GM18951 (cell line): ENCODE measurements at regions not wholly inside any gene's neighbourhood (a gene's known extent, or its start where the extent isn't known, plus 50 kb on each side); places are given as distances from the start of the nearest gene placed in this dataset.

Experiments used
- POLR2A ChIP-seq: IDR thresholded peaks from 4 replicates; pipeline ENCODE4 v1.6.1; 2011; ENCODE audit warnings: mild to moderate bottlenecking; ENCODE audit not compliant: insufficient read length, insufficient read depth; ENCODE audit errors: extremely low read depth
- in situ Hi-C: fragments of 300-500 bp; cut with MboI; formaldehyde crosslinking; loops from one replicate; pipeline ENCODE4 v1.12.0; 2022; ENCODE audit warnings: low sequenced_read_pairs, mixed read lengths, inconsistent platforms; ENCODE audit not compliant: unreplicated experiment

DNA sequence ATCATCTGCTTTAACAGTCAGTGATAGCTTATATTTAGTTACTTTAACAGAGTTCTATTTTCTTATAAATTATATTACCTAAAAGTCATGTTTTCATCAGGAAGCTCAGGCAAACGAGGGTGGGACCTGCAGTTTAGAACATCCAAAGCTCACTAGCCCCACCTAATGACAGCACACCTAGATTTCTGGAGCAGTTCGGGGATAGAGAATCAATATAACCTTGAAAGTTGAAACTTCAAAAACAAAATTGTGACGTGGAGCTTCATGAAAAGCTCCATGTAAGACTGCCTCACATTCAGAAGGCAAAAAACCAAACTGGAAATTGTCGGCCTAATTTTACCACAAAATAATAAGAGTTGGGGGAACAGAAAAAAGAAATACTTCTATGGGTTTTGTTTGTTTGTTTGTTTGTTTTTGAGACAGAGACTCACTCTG, 185.9 kb upstream of the CCDC150 start:
- no peak for TF ChIP-seq POLR2A
- in situ Hi-C loops: loop anchor here (25.0 kb wide), 1 partner anchor 166 kb away; no protein-coding TSS in a partner anchor

DNA sequence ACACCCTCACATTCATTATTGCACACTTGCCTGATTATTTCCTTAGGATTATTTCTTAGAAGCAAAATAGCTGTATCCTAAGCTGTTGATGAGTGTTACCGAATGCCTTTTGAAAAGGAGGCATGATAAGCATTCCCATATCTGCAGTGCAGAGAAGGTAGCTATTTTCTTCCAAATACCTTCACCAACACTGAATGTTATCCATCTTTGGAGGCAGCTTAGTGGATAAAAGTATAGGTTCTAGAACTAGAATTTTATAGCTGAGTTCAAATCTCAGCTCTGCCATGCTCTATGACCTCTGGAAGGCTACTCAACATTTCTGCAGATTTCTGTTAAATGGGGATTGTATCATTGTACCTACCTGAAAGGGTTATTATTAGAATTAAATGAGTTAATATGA, 185.0 kb upstream of the CCDC150 start:
- in situ Hi-C loops: loop anchor here (25.0 kb wide), 1 partner anchor 167 kb away; no protein-coding TSS in a partner anchor
- TF ChIP-seq POLR2A: no peak

DNA sequence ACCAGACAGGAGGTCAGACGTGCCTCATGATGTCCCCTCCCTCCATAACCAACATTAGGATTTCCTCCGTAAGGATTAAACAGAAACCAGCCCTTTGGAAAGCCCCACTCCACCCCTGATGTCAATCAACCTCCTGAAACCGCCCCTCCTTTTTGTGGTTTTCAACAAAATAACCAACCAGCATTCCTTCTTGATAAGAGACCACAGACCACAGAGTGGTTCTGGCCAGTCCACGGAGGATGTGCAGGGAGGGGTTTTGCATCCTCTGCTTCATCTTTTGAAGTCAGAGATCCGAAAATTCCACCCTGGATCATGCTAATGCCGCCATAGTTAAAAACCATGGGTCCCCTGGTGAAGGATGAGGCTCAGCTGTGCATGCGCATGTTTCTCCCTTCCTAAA, 180.0 kb upstream of the CCDC150 start:
- no peak for TF ChIP-seq POLR2A
- in situ Hi-C loops: loop anchor here (25.0 kb wide), 1 partner anchor 172 kb away; no protein-coding TSS in a partner anchor

DNA sequence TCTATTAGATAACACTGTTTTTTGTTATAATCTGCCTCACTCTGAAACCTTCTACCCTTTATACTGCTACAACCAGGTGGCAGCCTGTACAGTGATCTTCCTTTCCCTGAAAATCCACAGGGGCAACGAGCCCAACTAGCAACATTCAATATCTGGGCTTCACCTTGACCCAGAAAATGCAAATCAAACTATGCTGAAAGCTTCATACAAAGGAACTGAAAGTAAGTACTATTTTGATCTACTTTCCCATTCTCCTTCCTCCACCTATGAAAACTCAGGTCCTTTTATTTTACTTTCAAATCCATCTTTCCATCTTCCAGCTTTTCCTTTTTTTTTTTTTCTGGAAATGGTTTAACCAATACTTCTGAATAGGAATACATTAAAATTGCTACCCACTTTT, 175.8 kb upstream of the CCDC150 start:
- in situ Hi-C loops: loop anchor here (25.0 kb wide), 1 partner anchor 176 kb away; no protein-coding TSS in a partner anchor
- no peak for TF ChIP-seq POLR2A

DNA sequence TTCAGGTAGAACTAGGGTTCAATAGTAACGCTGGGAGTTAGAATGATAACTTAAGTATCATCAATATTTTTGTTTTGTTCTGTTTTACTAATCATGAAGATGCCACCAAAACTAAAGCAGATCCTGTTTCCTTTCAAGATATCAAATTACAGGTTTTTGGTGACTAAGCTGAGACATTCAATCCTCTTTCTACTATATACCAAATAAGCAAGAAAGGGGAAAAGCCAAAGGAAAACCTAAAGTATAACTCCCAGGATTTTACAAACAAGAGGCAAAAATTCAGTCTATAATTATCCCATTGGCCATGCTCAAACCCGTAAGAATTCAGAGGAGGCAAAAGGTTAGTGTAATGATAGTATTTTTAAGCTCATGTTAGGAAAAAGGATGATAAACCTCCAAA, 175.2 kb upstream of the CCDC150 start:
- no peak for TF ChIP-seq POLR2A
- in situ Hi-C loops: loop anchor here (25.0 kb wide), 1 partner anchor 177 kb away; no protein-coding TSS in a partner anchor

DNA sequence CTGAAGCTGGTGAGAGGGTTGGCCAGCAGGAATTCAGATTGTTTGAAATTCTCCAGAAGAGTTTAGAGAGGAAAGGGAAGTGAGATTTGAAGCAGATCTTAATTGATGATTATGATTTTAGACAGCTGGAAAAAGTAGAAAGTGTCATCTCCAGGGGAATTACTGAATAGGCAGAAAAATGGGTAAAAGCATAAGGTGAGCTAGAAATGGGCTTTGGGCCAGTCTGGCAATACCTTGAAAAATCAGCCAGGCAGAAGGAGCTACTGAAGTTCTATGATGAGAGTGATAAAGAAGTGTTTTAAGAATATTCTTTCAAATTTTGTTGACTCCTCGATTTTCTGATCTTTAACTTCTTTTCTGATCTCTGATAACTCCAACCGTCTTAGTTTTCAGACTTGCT, 172.9 kb upstream of the CCDC150 start:
- in situ Hi-C loops: loop anchor here (25.0 kb wide), 1 partner anchor 179 kb away; no protein-coding TSS in a partner anchor

DNA sequence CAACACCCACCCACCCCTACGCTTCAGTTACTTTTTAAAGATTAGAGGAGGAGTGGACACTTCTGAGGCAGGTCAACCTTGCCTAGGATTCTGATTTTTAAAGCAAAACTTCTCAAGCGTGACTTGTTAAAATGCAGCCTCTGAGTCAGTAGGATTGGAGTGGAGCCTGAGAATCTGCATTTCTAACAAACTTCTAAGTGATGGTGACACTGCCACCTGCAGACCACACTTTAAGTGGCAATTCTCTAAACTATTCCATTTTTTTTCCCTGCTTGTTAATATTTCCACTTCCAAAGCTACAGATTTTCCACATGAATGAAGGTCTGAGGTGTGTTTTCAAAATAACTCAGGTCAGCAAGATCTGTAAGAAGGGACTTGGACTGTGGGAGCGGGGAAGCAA, 171.1 kb upstream of the CCDC150 start:
- no peak for TF ChIP-seq POLR2A
- in situ Hi-C loops: loop anchor here (25.0 kb wide), 1 partner anchor 181 kb away; no protein-coding TSS in a partner anchor

More for the DNA sequence above, 172.9 kb upstream of the CCDC150 start:
- TF ChIP-seq POLR2A: no peak

GRCh38 chr2:196473617-196474016, 165.9 kb upstream of the CCDC150 start:
- no peak for TF ChIP-seq POLR2A
- in situ Hi-C loops: loop anchor here (25.0 kb wide), 1 partner anchor 186 kb away; no protein-coding TSS in a partner anchor

DNA sequence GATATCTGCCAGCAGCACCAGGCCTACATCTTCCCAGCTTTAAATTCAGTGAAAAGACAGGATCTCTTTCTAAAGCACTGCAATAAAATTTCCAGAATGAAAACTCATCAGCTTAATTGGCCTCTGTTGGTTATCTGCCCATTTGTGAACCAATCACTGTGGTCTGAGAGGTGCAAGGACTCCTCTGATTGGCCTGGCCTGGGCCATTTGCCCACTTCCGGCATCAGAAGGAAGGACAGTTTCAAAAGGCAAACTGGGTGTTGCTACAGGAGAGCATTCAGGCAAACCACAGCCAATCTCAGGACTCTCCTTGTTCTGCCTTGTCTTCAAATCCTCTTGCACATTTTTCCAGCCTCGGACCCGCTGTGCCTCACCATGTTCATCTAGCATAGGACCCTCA, 163.9 kb upstream of the CCDC150 start:
- in situ Hi-C loops: no loop called here
- no peak for TF ChIP-seq POLR2A

- no peak for TF ChIP-seq POLR2A
- in situ Hi-C loops: no loop called here
These were observed 160.9 kb upstream of the CCDC150 start for GRCh38 chr2:196478588-196478987.

DNA sequence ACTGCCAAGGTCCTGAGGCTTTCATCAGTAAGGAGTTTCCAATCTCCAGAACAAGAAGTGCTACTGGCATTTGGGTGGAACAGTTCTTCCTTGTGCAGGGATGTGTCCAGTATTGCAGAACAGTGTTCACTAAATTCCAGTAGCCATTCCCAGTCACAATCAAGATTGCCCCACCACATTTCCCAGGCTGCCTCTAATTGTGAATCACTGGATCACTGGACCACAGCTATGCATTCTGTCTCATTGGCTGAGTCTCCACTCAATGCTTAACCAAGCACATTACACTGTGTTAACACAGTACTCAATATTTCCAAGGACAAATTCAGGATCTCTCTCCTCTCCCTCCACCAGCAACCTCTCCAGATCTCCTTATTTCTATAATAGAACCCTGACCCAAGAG, 160.2 kb upstream of the CCDC150 start:
- no peak for TF ChIP-seq POLR2A
- in situ Hi-C loops: no loop called here

- in situ Hi-C loops: no loop called here
- TF ChIP-seq POLR2A: no peak
These were observed 158.7 kb upstream of the CCDC150 start for GRCh38 chr2:196480653-196481323.

DNA sequence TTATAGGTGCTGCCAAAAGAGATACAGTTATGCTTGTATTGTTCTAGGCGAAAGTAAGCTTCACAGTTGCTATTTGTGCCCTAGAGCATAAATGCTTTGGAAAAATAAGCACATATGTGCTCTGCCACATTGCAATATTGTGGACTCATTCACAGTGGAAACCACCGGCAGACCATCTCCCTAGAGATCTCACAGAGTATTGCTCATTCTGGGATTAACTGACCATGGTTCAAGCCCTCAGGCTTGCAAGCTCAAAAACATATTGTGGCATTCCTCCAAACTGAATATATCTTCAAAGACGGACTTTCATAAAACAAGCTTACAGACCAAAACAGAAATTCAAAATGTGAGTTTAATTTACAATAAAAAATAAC, 158.2 kb upstream of the CCDC150 start:
- in situ Hi-C loops: no loop called here
- TF ChIP-seq POLR2A: no peak
